Panc1 (cell line): ENCODE measurements at regions not wholly inside any gene's neighbourhood (a gene's known extent, or its start where the extent isn't known, plus 50 kb on each side); places are given as distances from the start of the nearest gene placed in this dataset.

Experiments
- POLR2AphosphoS5 ChIP-seq: IDR thresholded peaks from 2 replicates; pipeline ENCODE4 v1.6.1; 2012; ENCODE audit warnings: mild to moderate bottlenecking, low read depth, low read length, moderate library complexity
- SIN3A ChIP-seq: IDR thresholded peaks from 2 replicates; pipeline ENCODE4 v1.6.1; 2012; ENCODE audit warnings: low read depth, mild to moderate bottlenecking, low read length, moderate library complexity, borderline replicate concordance; ENCODE audit not compliant: insufficient read depth
- TCF7L2 ChIP-seq: IDR thresholded peaks from 2 replicates; pipeline ENCODE4 v1.6.1; 2011; ENCODE audit warnings: mild to moderate bottlenecking, low read depth, low read length, inconsistent platforms
- TF ChIP-seq, protein P1 (sequence below): fragments of 450-650 bp; IDR thresholded peaks from 2 replicates; pipeline ENCODE4 v1.5.1; 2017; ENCODE audit warnings: mild to moderate bottlenecking
- TF ChIP-seq, protein P2 (sequence below), 2 experiments: IDR thresholded peaks; 2 replicates each; pipeline ENCODE4 v1.6.1; 2011 to 2012; ENCODE audit warnings: low read depth in 2 of 2, control low read depth in 1 of 2, low read length in 1 of 2, mild to moderate bottlenecking in 1 of 2, moderate library complexity in 1 of 2; ENCODE audit not compliant: insufficient read depth in 1 of 2

GRCh38 chr4:100716416-100716815 lies 198.6 kb upstream of the EMCN start:
- TF ChIP-seq, protein P1, sequence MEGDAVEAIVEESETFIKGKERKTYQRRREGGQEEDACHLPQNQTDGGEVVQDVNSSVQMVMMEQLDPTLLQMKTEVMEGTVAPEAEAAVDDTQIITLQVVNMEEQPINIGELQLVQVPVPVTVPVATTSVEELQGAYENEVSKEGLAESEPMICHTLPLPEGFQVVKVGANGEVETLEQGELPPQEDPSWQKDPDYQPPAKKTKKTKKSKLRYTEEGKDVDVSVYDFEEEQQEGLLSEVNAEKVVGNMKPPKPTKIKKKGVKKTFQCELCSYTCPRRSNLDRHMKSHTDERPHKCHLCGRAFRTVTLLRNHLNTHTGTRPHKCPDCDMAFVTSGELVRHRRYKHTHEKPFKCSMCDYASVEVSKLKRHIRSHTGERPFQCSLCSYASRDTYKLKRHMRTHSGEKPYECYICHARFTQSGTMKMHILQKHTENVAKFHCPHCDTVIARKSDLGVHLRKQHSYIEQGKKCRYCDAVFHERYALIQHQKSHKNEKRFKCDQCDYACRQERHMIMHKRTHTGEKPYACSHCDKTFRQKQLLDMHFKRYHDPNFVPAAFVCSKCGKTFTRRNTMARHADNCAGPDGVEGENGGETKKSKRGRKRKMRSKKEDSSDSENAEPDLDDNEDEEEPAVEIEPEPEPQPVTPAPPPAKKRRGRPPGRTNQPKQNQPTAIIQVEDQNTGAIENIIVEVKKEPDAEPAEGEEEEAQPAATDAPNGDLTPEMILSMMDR = no peak
- no peak for TF ChIP-seq POLR2AphosphoS5
- TF ChIP-seq, protein P2, sequence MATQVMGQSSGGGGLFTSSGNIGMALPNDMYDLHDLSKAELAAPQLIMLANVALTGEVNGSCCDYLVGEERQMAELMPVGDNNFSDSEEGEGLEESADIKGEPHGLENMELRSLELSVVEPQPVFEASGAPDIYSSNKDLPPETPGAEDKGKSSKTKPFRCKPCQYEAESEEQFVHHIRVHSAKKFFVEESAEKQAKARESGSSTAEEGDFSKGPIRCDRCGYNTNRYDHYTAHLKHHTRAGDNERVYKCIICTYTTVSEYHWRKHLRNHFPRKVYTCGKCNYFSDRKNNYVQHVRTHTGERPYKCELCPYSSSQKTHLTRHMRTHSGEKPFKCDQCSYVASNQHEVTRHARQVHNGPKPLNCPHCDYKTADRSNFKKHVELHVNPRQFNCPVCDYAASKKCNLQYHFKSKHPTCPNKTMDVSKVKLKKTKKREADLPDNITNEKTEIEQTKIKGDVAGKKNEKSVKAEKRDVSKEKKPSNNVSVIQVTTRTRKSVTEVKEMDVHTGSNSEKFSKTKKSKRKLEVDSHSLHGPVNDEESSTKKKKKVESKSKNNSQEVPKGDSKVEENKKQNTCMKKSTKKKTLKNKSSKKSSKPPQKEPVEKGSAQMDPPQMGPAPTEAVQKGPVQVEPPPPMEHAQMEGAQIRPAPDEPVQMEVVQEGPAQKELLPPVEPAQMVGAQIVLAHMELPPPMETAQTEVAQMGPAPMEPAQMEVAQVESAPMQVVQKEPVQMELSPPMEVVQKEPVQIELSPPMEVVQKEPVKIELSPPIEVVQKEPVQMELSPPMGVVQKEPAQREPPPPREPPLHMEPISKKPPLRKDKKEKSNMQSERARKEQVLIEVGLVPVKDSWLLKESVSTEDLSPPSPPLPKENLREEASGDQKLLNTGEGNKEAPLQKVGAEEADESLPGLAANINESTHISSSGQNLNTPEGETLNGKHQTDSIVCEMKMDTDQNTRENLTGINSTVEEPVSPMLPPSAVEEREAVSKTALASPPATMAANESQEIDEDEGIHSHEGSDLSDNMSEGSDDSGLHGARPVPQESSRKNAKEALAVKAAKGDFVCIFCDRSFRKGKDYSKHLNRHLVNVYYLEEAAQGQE (IDR thresholded peaks at IDR 0.05; ENCODE audit: insufficient read depth in 1 of 2, low read depth in 2 of 2, low read length in 1 of 2) = no peak
- no peak for TF ChIP-seq SIN3A
- no peak for TF ChIP-seq TCF7L2
